Stimulated activated naive CD4-positive, alpha-beta T cell (primary cell): ENCODE measurements at regions not wholly inside any gene's neighbourhood (a gene's known extent, or its start where the extent isn't known, plus 50 kb on each side); places are given as distances from the start of the nearest gene placed in this dataset.

Experiments
- DNase-seq, 6 experiments: peaks; one replicate each; lab custom pipeline; 2025; lab: John Stamatoyannopoulos, UW

DNA sequence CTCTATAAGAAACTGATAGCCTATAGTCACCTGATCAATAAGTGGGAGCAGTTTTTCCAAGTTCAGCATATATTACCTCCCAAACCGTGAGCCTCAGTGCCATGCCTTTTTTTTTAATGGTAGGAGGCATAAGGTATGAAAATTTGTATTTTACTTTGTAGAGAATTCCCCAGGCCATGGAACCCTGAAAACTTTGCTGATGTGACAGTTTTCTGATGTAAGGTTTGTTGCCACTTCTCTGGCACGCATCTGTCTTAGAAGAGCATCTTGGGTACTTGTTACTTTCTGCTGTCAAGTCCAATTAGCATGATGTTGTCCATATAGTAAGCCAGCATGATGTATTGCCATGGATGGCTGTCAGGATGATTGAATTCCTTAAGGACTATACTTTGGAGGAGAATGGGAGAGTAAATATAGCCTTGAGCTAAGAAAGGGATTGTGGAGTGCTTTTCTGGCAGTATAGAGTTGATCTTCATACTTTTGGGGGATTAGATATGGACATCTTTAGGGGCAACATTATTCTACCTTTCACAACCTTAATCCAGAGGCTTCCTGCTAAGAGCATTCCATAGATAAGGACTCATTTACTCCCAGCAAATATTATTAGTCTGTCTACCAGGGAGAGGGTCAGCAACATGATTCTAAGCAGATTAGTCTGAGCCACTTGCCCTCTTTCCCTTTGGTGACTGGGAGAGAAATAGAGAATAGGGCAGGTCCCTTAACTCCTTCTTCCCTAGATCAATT, 389.6 kb downstream of the YTHDC2 start:
- DNase-seq: no peak

DNA sequence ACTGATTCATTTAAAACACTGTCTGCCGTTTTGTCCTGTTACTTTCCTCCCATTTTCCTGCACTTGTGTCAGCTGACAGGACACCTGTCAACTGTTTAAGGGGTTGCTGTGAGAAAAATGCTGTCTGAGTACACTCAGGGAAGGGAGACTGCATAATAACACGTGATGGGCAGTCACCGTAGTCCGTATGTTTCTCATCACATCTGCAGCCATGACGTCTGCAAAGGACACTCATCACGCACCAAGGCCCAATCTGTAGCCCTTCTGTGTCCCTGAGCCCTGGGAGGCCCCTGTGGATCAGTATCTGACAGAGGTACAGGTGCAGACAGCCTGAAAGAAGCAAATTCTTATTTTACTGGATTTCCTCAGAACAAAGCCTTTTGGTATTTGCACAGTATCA, 396.3 kb downstream of the YTHDC2 start:
- no peak for DNase-seq

DNA sequence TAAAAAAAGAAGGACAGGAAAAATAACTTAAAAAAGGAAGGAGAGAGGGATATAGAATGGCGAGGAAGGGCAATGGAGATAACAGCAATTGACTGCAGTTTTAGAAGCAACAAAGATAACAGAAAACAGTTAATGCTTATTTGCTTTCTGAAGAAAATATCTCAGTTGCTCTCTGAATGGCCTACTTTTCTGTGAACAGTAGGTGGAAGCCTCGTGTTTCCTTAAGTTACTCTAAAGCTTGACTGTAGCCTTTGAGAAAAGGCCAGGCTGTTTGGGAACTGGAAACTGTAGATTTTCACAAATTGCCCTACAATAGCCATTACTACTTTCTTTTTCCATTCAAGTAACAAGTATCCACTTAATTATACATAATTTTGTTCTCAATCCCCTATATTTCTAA, 404.5 kb downstream of the YTHDC2 start:
- no peak for DNase-seq

DNA sequence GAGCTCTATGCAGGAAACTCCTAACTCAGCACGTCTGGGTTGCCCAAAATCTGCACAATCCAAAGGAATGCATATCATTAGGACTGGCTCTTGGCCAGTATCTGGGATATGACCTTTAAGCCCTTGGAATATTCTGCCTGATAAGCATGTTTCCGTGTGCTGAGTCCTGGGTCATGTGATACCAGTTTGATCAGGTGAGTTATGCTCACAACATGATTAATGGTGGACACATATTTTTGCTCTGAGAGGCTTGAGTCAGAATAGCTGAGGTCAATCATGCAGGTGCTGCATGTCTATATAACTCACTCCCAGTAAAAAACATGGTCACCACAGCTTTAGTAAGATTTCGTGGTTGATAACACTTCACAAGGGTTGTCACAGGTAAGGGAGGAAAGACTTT, 408.8 kb downstream of the YTHDC2 start:
- DNase-seq: no peak

DNA sequence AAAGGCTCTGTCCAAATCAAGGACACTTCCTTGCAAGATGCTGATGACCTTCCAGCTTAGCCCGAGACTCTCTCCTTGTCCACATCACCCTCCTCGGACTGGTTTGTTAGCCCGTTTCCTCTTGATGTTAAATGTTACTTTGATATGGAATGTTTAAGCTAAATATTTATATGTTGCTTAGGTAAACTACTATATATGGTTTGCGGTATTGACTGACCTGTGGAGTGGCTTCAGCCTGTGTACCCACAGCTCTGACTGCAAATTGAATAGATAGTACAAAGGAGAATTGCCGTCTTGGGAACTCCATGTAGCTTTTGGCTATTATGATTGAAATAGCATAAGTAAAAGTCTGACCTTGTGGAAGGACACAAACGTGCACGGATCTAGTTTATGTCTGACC, 422.0 kb downstream of the YTHDC2 start:
- DNase-seq: no peak

DNA sequence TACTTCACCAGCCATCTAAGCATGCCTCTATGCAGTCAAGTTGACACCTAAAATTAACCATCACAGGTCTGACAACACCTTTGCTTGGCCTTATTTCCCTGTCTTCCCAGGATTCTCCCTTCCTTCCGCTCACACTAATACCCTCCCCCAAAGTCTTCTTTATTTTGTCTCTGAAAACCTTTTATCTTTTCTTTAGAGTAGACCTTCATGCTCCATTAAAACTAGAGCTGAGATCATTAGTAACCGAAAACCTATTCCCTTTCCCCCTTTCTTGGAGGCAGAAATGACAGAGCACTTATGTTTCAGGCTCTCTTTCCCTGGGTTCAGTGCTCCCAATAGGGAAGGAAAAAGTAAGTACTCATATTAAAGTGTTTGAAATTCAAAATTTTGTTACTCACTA, 423.8 kb downstream of the YTHDC2 start:
- no peak for DNase-seq

DNA sequence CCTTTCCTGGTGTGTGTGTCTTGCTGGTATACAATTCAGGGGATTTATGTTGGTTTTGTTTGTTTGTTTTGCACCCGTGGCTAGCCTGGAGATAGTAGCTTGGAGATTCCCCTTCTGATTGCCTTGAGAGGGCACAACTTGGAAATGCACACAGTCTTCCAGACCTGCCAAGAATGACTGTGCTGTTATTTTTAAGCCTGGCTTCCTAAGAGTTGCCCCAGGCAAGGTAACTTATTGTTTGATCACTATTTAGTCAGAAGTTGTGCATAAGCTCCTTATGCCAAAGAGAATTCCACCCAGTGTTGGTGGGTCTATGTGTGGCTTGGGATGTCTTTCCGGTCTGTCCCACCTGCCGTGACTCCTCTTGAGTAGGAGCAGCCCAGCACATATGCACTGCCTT, 421.9 kb upstream of the KCNN2 start:
- DNase-seq: no peak

DNA sequence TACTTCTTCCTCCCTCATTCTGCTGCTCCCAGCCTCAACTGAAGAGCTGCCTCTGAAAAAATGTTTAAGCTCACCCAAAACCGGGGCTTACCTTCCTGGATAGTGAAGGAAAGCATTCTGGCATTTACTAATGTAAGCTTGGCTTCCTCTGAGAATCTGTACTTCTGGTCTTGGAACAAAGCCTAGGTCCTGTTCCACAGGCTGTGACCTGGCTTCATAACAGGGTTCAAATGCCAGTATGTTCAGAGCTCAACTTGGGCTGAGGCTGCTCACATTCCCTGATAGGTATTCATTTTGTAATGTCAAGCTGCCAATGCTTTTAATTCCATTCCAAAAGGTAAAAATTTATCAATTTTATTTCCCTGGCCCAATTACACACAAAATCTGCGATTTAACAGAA, 411.7 kb upstream of the KCNN2 start:
- DNase-seq: no peak

DNA sequence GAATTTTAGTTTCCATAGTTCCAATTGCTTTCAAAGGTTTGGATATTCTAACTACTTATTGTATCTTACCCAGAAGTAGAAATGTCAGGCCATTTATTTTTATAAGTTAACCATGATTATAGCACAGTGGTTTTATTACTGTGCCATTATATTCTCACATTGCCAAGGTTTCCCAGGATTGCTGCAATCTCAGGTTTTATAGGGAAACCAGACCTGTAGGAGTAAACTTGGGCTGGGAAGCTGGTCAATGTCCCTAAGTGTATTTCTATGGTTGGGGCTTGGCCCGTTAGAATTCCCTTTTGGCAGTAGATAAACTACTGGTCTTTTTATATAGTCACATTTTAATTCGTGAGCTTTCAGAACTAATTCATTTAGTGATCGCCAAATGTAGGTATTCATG, 396.6 kb upstream of the KCNN2 start:
- no peak for DNase-seq

DNA sequence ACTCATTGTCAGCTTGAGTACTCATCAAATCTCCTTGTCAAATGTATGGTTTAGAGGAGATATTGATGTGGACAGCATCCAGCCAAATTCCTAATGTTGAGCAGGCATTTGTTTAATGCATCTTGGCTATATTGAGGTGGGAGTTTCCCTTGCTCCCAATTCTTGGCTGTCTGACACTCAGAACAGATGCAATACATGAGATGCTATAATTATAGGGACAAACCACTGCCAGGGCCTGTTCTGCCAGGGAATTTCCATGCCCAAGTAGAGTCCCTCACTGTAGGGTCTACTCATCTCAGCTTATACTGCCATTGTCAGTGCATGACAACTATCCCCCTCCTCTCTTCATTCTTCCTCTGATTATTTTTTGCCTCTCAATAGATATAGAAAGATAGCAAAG, 392.0 kb upstream of the KCNN2 start:
- no peak for DNase-seq

DNA sequence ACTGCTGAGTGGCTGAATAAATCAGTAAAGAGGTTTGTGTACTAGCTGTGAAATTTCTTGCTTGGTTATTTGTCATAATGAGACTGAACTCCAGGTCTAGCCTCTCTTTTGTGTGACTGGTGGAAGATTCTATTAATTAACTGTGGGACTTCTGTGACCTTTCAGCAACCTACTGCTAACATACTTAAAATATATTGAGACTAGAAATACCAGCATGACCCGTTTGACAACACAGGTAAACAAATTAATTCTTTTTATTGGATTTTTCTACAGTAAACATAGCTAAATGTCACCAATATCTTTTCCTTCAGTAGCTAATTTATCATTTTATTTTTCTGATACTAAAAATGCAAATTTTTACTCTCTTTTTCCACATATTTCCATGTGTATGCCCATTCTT, 390.4 kb upstream of the KCNN2 start:
- no peak for DNase-seq

DNA sequence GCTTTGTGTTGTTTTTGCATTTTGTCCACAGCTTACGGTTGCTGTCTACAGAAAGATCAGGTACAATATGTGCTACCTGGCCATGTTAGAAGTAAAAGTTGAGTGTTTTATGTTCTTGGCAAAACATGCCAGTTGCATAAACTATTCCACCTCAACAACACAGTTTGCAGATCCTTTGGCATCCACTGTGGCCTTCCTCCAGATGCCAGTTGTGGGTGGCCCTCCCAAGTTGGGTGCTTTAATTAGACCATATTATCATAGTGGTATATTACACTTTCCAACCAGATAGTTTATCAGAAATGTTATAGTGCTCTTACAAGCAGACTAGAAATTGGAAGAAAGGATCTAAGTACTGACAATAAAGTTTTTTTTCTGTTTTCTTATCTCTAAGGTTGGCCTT, 386.9 kb upstream of the KCNN2 start:
- DNase-seq: no peak

DNA sequence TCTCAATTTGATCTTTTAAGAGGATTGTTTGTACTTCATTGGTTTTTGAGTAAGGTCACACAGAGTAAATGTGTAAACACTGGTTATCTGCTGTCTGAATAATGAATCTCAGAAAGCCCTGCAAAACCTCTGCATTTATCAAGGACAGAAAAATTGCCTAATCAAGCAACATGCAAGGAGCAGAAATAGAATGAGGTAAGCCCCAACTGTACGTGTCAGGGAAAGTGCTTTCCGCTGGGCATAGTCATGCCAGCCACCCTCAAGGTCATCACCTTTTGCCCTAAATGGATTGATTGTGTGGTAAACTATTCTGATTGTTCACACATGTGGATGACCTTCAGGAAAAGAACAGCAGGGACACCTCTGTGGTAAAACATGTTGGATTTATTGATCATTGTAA, 376.9 kb upstream of the KCNN2 start:
- DNase-seq: no peak

DNA sequence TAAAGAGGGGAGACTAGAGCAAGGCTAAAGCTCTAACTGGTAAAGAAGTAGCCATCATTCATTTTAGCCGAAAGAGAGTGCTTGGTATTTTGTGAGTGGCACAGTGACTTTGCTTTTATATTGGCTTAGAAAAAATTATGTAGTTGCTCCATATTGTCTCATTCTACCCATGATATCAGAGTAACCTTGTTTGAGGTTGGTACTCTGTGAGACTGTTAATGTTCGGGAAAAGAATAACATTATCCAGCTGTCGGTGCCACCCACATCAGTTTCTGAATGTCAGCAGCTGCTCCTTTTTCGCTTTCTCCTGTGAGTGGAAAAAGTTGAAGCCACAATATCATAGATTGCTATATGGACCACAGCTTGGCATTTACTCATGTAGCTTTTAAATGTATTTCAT, 376.4 kb upstream of the KCNN2 start:
- no peak for DNase-seq

DNA sequence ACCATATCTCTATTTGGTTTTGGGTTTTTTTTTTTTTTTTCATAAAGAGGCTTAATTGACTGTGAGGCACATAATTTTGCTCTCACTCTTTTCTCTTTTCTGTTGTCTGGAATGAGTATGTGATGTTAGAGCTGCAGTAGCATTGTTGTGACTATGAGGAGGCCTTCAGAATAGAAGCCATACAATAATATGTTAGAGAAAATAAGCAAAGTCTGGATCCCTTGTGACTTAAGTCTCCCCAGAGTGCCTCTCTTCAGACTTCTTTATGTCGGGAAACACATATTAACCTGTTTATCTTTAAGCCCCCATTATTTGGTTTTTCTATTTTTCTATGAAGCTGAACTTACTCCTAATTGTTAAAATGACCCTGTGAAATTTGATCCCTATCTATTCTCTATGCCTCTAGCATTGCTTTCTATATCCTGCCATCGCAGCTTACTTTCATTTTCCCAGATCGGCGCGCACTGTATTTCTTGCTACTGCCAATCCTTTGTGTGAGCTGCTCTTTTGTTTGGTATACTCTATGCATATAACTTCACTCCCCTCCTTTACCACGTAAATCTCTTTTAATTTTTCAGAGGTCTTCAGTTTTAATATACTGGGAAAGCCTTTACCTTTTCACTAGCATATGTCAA, 372.5 kb upstream of the KCNN2 start:
- DNase-seq: no peak

DNA sequence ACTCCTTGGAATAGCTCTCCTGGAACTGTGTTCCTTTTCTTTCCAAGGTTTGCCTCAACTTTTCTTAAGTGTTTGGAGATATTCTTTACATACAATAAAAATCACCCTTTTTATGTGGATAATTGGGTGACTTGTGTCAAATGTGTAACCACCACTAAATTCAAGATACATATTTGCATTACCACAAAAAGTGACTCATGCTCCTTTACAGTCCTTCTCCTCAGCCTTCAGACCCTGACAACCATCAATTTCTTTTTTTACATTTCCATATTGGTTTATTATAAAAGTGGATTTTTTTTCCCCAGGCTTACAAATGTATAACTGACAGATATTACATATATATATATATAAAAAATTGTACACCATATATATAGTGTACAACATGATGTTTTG, 372.0 kb upstream of the KCNN2 start:
- DNase-seq: no peak

DNA sequence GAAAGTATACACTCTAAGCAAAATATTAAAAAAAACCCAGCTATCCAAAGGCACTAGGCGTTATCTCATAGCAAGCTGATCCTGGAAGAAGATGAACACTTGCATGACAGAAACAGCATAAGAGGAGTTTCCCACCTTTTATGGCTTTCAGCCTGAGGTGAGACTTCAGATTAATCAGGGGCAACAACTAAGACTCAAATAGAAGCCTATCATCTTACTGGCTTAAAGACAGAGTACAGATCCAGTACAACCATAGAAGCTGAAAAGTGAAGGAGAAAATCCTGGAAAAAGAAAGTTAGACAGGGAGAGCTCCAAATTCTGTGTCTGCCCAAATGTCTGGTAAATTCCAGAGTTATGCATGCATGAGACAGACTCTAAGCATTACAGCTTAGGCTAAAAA, 360.8 kb upstream of the KCNN2 start:
- DNase-seq: no peak

DNA sequence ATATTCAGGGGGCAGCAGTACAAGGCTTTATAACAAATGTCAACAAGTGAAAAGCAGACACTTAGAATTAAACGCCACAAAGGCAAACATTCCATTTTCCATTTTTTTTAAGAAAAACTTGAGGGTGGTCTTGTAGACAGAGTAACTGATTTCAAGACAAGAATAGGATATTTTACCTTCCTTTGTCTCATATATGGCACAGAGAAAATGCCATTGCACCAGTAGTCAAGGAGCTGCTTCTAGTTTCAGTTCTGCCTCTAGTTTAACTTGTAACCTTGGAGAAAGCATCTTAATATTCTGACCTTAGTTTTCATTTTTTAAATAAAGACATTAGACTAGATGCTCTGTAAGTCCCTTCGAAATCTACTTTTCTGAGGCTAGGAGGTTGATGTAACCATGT, 355.3 kb upstream of the KCNN2 start:
- no peak for DNase-seq

DNA sequence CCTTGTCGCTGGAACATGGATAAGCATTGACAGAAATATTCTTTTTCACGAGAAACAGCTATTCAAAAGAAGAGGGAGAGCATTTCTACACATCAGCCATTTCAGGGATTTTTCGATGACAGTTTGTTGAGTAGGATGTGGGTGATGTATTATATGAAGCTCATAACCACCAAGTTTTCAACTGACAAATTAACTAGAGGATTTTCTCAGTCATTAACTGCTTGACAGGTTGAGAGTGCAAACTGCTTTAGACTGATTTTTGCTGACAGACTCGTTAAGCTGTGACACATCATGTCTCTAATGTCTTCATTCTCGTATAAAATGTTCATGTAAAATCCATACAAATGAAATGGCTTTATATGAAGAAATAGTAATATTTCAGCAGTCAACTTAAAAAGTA, 354.2 kb upstream of the KCNN2 start:
- DNase-seq: no peak

DNA sequence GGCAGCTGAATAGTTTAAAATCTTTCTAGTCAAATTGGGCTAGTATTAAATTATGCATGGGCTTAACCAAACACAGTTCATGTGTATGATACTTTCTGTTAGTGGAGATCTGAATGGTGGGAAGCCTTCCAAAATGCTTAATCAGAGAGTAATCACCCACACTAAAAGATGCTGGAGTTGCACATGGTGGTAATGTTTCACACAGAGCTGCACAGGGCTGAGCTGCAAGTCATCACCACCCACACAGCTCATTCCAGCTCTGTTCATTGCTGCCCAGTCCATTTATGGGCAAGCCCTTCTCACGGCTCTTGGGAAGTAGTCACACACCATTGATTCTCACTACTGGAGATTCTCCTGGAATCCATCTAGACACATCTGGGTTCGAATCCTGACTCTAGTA, 351.5 kb upstream of the KCNN2 start:
- DNase-seq: no peak

DNA sequence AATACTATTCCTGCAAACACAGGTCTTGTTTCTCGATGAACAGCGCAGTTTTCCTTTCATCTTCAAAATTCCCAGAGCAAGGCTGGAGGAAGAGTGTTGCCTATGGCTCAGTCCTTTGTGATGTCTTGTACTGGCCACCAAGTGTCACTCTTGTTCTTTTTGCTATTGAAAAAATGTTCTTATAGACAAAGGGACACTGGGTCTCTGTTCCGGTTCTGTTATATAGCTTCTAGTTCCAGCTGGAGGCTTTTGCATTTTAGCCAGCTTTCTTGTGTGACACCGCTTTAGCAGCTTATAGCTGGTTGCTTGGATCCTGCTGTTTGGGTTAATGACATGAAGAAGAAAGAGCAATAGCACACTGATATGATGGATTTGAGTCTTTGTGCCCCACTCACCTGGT, 343.7 kb upstream of the KCNN2 start:
- no peak for DNase-seq

DNA sequence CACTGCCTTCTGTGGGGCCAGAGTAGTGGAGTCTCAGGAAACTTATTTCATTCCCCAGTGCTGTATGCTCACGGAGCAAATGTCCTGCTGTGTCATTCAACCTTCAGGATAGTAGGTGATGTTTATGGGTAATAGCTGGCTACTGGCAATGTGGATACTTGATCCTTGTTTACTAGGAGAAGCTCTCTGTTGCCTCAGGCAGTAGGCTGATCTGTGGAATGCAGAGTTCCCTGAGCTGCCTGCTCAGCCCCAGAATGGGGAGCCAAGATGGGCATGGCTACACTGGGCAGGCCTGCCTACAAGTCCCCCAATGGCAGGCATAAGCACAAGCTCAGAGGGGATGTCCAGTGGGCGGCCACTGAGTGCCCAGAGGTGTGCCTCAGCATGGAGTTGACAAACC, 323.1 kb upstream of the KCNN2 start:
- no peak for DNase-seq

DNA sequence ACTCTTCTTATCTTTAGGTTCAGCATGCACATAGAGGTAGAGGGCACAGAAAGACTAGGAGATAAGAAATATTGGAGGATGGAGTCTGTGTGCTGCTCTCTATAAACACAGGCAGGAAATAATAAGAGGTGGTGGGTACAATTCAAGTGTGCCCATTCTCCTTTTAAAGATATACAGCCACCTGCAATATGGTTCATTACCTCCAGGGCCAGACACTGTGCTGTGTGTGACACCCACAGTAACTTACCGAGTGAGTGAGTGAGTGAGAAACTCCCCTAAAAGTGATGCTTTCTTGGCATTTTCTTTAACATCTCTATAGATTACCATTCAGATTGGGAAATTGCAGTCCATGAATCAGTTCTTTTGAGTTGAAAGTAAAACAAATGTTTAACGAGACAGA, 311.8 kb upstream of the KCNN2 start:
- DNase-seq: no peak

DNA sequence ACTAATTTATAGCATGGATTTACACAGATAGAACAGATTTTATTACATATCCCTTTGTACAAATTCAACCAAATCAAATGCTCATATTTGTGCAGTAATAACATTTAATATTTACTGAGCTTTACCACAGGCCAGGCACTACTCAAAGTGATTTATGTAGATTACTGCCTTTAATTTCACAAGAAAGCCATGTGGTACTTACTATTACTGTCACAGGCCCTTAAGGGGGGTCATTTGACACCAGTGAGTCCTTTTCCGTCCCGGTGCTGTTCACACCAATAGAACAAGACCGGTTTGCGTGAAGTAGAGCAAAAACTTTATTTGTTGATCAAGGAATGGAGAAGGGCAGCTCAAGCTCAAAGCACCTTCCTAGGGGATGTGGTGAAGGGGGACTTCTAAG, 308.5 kb upstream of the KCNN2 start:
- no peak for DNase-seq
